ENCODE measurements at regions not wholly inside any gene's neighbourhood (a gene's known extent, or its start where the extent isn't known, plus 50 kb on each side); places are given as distances from the start of the nearest gene placed in this dataset.

- H3K4me1 ChIP-seq (ENCODE audit: insufficient read depth, low read length, poor library complexity, severe bottlenecking), result peaks cover 8% of the 10 kb centered on the region
- TSS peak; percentile 6 for BruUV-seq (replicated peaks)
- no peak overlapping the region for H3K27ac ChIP-seq (ENCODE audit: low read depth, low read length, poor library complexity, severe bottlenecking)
- no peaks in the 10 kb centered on the region for H3K9me3 ChIP-seq (ENCODE audit: low read depth, low read length, poor library complexity, severe bottlenecking)
- H3K4me3 ChIP-seq (ENCODE audit: low read depth, low read length, poor library complexity, severe bottlenecking), result no peak overlapping the region
- DNase-seq (ENCODE audit: low spot score), result no peak
- intact Hi-C loops (cut with micrococcal nuclease; ENCODE audit: unreplicated experiment), result no loop called here
- CTCF ChIA-PET, result no interaction called here
- POLR2A ChIA-PET (ENCODE audit: low non-redundant PET), result no interaction called here
- H3K36me3 ChIP-seq (ENCODE audit: insufficient read depth, low read length, poor library complexity, severe bottlenecking), result no peaks in the 10 kb centered on the region
- H3K27me3 ChIP-seq (replicated peaks; ENCODE audit: insufficient read depth, low read depth, low read length, poor library complexity), result no peaks in the 10 kb centered on the region
- TF ChIP-seq CTCF (conservative IDR thresholded peaks at IDR 0.05; ENCODE audit: low read depth, low read length), result no peak
- TF ChIP-seq EZH2 (IDR thresholded peaks at IDR 0.05; ENCODE audit: borderline replicate concordance, low read depth, low read length, poor library complexity, severe bottlenecking), result no peak
These were observed 227.2 kb upstream of the MKLN1 start for GRCh38 chr7:131100357-131101054.

GRCh38 chr7:131103997-131104396 is 223.7 kb upstream of the MKLN1 start:
- Histone ChIP-seq H3K4me3 (ENCODE audit: low read depth, low read length, poor library complexity, severe bottlenecking) (no peak overlapping the region), H3K36me3 (ENCODE audit: insufficient read depth, low read length, poor library complexity, severe bottlenecking) (no peaks in the 10 kb centered on the region), H3K4me1 (ENCODE audit: insufficient read depth, low read length, poor library complexity, severe bottlenecking) (peaks cover 14% of the 10 kb centered on the region), H3K27ac (ENCODE audit: low read depth, low read length, poor library complexity, severe bottlenecking) (no peak overlapping the region), H3K27me3 (replicated peaks; ENCODE audit: insufficient read depth, low read depth, low read length, poor library complexity) (no peaks in the 10 kb centered on the region), H3K9me3 (ENCODE audit: low read depth, low read length, poor library complexity, severe bottlenecking) (no peaks in the 10 kb centered on the region)
- TF ChIP-seq CTCF (conservative IDR thresholded peaks at IDR 0.05; ENCODE audit: low read depth, low read length) (no peak), EZH2 (IDR thresholded peaks at IDR 0.05; ENCODE audit: borderline replicate concordance, low read depth, low read length, poor library complexity, severe bottlenecking) (no peak)
- DNase-seq (ENCODE audit: low spot score), result no peak
- BruUV-seq (replicated peaks), result no TSS peak
- ChIA-PET CTCF (no interaction called here), POLR2A (ENCODE audit: low non-redundant PET) (no interaction called here)
- intact Hi-C loops (cut with micrococcal nuclease; ENCODE audit: unreplicated experiment), result no loop called here

GRCh38 chr7:131104596-131105293 is 222.9 kb upstream of the MKLN1 start:
- no peak overlapping the region for H3K27ac ChIP-seq (ENCODE audit: low read depth, low read length, poor library complexity, severe bottlenecking)
- DNase-seq (ENCODE audit: low spot score), result no peak
- no peaks in the 10 kb centered on the region for H3K27me3 ChIP-seq (replicated peaks; ENCODE audit: insufficient read depth, low read depth, low read length, poor library complexity)
- intact Hi-C loops (cut with micrococcal nuclease; ENCODE audit: unreplicated experiment), result loop anchor here (5.0 kb wide), 2 partner anchors 32 to 223 kb away; partner anchors contain the start of gene MKLN1
- H3K36me3 ChIP-seq (ENCODE audit: insufficient read depth, low read length, poor library complexity, severe bottlenecking), result no peaks in the 10 kb centered on the region
- no peaks in the 10 kb centered on the region for H3K9me3 ChIP-seq (ENCODE audit: low read depth, low read length, poor library complexity, severe bottlenecking)
- H3K4me3 ChIP-seq (ENCODE audit: low read depth, low read length, poor library complexity, severe bottlenecking), result peak overlapping the region; percentile 71
- H3K4me1 ChIP-seq (ENCODE audit: insufficient read depth, low read length, poor library complexity, severe bottlenecking), result peaks cover 17% of the 10 kb centered on the region
- no peak for TF ChIP-seq CTCF (conservative IDR thresholded peaks at IDR 0.05; ENCODE audit: low read depth, low read length)
- TF ChIP-seq EZH2 (IDR thresholded peaks at IDR 0.05; ENCODE audit: borderline replicate concordance, low read depth, low read length, poor library complexity, severe bottlenecking), result no peak
- POLR2A ChIA-PET (ENCODE audit: low non-redundant PET), result no interaction called here
- no TSS peak for BruUV-seq (replicated peaks)
- CTCF ChIA-PET, result no interaction called here

Data from A673 (cell line).